HG03520 (cell line): ENCODE measurements at regions not wholly inside any gene's neighbourhood (a gene's known extent, or its start where the extent isn't known, plus 50 kb on each side); places are given as distances from the start of the nearest gene placed in this dataset.
"Not testable (repeated sequence)": the region's sequence is repeated elsewhere in the genome, so short reads cannot be mapped to it uniquely, and the experiment has no call there.

Experiments used
- ATAC-seq: cut with Tn5 transposase; IDR thresholded peaks from one replicate; pipeline ENCODE4 v1.9.1; 2021; ENCODE audit warnings: mild to moderate bottlenecking, moderate library complexity; ENCODE audit not compliant: unreplicated experiment

DNA sequence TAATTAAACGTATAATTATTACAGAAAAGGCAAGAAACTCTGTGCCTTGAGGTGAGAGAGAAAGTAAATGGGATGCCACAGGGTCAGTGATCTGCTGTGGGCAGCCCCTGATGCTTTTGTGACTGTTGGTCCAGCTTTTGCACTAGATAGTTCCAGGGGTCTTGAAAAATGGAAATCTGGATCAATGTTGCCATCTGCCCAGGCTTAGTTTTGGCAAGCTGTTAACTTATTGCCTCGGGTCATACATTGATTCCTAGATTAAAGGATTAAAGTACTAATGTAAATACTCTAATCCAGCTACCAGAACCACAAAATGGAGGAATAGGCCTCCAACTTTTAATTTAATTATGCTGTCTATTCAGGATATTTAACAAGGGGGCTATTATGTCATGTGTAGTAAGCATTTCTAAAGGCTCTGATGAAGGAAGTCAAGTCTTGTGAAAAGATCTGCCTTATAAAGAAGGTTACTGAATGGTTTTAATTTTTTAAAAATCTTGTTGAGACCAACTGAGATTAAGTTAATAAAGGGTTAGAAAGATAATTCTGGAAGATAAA is 376.0 kb upstream of the HS3ST5 start:
- no peak for ATAC-seq

DNA sequence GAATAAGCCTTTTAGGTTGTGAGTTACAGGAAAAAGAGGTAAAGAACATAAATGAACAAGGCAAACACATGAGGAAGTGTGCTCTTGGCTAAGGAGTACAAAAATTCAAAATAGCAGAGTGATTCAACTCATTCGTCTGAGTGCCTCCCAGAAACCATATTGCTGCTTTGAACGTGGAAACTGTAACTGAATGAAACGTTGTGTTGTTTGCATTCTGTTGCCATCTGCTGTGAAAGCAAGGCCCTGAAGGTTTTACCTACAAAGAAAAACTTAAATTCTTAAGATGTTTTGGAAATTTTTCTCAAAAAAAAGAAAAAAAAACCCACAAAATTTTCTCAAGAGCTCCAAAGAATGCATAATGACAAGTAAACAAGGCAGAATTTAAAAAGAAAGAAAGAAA is 375.4 kb upstream of the HS3ST5 start:
- no peak for ATAC-seq

DNA sequence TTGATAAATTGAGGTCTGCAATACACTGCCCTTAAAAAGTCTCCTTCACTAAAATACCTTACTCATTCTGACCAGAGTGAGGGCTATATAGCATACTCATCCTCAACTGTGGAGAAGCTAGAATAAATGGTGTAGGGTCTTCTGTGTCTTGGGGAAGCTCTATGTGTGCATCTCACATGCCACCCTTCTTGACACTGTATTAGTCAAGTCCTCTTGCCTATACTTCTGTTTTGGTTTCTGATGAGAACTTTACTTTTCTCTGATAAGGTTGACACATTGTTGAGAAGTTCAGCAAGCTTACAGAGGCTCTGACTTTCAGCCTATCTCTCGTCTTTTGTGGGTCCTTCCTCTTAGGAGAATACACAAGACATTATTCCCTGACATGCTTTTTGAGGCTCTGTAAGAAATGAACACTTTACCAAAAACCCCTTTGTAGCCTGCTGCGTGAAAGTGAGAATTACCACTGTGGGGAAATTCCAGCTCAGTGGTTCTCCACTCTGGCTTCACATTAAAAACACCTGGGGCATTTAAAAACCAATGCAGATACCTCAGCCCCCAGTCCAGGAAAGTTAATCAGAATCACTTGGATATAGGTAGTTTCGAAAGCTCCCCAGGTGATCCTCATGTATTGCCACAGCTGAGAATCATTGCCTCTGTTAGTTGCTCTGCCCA is 372.1 kb upstream of the HS3ST5 start:
- ATAC-seq = peak; percentile 47

DNA sequence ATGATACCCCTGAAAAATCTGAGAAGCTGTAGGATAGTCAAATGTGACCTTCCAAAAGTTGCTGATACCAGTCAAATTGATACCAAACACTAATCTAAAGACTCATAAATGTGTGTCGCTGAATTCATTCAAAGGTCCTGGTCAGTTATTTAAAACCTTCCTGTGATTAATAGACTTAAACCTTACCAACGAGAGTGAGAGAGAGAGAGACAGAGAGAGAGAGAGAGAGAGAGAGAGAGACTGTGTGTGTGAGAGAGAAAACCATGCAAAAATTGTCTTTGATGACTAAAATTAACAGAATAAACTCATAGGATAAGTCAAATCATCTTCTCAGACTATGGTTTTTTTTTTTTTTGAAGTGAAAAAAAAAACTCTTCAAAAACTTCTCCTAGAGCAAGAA is 370.9 kb upstream of the HS3ST5 start:
- no peak for ATAC-seq

DNA sequence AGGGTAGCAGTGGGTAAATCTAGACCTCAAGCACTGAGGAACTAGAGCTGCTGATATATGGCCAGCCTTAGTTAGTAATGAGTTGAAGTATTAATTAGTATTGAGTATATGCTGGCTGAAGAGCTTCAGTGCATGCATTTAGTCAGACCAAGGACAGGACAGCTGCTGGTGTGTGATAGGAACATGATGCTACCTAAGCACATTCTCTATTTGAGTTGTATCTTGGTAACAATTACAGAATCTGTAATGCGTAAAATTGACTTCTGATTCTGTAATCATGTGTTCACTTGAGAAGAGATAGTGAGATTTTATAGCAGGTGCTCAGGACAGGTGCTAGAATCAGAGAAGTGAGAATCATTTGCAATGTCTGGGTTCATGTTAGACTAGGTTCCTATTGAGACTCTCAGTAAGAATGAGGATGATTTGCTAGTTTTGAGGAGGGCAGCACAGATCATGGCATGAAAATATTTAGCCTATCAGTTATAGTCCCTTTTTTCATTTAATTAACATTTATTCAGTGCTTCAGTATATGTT is 369.4 kb upstream of the HS3ST5 start:
- peak; percentile 43 for ATAC-seq

DNA sequence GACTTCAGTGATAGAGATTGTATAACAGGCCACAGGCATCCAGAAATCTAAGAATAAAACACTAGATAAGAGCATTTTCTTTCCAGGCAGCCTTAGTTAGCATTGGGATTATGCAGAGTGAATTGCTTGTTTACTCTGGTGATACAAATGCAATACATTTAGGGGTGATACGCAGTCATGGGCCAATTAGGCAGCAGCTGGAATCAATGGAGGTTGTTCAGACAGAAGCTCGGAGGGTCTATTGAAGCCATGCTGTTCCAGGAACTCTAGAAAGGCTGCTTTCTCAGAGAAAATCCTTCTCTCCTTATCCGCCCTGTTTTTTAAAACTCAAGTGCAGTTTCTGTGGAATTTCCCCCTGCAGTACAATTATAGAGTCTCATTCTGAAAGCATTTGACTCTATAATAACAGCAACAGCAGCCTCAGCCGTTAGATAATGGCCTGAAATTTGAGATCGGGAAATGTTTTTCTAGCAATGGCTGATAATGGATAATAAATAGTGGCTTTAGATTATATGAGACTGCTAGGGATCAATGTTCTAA is 364.3 kb upstream of the HS3ST5 start:
- ATAC-seq = no peak

DNA sequence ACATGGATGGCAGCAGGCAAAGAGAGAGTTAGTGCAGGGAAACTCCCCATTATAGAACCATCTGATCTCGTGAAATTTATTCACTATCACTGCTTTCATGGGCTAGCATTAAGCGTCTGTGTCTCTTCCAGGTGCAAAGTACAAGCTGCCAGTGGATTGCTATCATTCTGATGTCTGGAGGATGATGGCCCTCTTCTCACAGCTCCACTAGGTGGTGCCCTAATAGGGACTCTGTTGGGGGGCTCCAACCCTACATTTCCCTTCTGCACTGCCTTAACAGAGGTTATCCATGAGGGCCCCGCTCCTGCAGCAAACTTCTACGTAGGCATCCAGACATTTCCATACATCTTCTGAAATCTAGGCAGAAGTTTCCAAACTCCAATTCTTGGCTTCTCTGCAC is 347.8 kb upstream of the HS3ST5 start:
- no peak for ATAC-seq

DNA sequence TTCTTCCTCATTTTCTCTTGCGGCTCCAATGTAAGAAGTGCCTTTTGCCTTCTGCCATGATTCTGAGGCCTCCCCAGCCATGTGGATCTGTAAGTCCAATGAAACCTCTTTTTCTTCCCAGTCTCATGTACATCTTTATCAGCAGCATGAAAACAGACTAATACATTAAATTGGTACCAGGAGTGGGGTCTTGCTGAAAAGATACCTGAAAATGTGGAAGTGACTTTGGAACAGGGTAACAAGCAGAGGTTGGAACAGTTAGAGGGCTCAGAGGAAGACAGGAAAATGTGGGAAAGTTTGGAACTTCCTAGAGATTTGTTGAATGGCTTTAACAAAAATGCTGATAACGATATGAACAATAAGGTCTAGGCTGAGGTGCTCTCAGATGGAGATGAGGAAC is 316.7 kb upstream of the HS3ST5 start:
- no peak for ATAC-seq

DNA sequence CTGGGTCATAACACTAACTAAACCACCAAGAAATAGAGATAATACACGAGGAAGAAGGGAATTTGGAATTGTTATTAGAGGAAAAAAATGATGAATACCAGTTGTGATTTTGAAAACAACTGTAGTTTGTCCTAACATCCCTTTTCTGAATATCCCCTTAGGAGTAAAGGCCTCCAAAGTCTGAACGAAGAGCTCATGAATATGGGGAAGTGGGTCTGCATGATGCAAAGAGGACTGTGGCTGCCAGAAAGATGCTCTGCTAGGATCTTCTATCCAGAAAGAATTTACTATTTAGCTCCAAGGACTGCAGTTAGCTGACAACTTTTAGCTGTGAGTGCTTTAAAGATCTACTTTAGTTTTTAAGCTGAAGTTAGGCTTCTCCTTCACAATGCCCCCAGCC is 308.8 kb upstream of the HS3ST5 start:
- no peak for ATAC-seq

DNA sequence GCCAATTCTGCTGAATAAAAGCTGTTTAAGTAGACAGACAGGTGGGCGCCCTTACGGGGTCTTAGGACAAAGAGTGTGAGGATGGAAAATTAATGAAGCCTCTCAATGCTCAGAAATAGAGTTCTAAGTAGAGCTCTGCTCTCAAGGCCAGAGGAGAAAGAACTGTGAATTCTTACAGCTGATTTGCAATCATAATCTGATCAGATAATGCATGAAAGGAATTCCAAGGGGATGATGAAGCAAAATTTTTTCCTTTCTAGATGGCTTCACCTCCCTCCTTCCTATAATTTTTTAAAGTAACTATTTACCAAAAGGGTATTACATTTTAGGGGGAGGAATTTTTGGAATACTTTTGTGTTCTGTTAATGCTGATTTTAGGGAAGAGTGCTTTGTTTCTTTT is 308.1 kb upstream of the HS3ST5 start:
- no peak for ATAC-seq

DNA sequence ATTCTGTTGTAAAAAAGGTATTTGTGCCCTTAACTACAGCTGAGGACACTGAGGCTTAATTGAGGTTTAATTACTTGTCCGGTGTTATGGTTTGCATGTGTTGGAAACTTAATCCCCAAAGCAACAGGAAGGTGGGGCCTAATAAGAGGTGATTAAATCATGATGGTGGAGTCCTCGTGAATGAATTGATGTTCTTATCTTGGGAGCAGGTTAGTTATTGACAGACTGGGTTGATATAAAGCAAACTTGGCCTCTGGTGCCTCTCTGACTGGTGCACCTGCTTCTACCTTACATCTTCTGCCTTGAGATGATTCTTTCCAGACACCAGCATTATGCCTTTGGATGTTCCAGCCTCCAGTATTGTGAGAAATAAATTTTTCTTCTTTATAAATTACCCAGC is 306.5 kb upstream of the HS3ST5 start:
- no peak for ATAC-seq

DNA sequence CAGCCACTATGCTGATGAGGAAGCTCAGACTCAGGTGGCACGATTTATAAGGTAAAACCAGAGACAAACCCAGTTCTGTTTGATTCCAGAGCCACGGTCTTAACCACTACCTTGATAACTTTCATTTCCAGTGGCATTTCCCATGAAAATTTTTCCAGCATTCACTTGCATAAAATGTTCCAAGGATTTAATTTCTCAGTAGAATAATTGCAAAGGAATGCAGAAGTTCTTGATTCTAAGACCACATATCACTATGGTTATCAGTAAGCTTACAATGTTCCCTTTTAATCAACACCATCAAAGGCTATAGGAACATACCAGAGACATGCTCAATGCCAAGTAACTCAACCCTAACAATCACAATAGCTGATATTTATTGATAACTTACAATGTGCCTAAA is 306.0 kb upstream of the HS3ST5 start:
- ATAC-seq = no peak

DNA sequence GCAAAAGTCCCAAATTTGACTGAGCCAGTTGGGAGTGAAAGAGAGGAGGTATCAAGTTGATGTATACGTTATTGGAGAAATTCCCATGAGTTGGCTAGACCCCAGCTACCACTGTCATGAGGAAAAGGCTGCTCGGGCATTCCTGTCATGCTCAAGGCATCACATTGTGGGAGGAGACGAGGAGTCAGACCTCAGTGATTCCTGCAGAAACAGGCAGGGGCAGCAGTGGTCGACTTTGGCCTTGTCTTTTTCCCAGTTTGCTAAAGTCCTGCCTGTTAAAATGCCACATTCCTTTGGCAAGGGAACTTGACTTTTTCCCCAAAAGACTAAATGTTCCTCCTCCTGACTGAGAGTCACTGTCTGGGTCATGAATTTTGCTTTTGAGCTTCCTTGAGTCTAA is 295.5 kb upstream of the HS3ST5 start:
- no peak for ATAC-seq

DNA sequence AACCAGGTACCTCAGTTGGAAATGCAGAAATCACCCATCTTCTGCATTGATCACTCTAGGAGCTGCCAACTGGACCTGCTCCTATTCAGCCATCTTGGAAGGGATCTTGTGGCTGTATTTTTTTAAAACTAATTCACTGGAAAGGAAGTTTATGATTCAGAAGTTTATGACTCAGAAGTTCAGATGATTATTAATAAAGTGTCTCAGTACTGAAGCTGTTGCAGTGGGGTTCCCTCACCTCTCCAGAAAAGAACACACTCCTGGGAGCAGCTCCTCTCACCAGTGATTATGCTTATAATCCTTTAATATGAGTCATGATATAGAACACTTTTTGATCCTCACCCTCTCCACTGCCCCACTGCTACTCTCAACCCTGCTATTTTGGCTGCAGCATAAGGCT is 291.2 kb upstream of the HS3ST5 start:
- no peak for ATAC-seq

DNA sequence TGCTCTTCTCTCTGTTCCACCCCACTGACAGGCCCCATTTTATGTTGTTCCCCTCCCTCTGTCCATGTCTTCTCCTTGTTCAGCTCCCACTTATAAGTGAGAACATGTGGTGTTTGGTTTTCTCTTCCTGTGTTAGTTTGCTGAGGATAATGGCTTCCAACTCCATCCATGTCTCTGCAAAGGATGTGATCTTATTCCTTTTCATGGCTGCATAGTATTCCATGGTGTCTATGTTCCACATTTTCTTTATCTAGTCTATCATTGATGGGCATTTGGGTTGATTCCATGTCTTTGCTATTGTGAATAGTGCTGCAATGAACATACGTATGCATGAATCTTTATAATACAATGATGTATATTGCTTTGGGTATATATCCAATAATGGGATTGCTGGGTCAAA is 283.4 kb upstream of the HS3ST5 start:
- ATAC-seq = not testable (repeated sequence)

DNA sequence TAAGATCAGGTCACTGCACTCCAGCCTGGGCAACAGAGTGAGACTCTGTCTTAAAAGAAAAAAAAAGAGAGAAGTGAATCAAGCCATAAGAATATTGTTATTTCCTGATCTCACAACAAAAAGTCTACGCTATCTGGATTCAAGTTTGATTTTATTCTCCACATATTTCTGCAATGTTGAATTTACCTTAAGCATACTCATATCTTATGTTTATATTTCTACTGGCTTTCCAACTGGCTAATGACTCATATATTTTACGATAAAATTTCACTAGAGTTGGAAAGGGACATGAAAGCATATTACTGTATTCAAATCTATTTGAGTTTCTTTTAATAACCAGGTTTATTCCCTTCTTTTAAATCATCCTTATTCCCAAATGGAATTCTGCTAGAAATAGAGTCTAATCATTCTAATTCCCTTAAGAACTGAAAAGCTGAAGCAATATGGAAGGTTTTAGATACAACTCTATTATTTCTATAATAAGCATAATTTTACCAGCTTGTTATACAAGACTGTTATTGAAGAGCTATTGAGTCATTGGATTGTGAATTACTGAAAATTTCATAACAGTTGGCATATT is 276.9 kb upstream of the HS3ST5 start:
- no peak for ATAC-seq

DNA sequence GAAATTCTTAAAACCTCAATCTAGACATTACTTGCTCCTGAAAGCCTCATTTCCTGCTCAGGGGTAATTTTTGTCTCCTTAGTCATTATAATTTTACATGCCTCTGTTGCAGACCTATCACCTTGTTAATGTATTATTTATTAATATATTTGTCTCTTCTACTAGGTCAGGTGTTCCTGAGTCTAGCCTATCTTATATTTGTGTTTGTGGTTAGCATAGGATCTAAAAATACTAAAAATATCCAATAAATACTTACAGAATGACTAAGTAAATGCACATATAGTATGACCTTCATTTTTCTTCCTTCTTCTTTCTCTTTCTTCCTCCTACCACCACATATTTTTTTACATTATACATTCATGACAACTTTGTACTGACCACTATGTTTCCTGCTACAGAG is 268.9 kb upstream of the HS3ST5 start:
- no peak for ATAC-seq

DNA sequence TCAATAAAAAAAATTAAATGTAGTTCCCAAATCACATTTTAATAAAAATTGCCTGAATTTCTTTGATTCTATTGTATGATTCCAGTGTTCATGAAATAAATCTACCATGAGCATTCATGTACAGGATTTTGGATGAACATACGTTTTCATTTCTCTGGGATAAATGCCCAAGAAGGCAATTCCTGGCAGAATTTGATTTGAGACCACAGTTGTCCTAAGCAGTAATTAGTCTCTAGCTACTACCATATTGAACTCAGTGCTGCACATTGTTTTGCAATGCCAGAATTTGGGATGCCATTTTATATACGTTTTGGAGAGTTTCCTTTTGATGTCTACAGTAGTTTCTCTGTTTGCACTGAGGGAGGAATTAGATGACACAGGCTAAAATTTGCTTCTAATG is 265.3 kb upstream of the HS3ST5 start:
- ATAC-seq = no peak

DNA sequence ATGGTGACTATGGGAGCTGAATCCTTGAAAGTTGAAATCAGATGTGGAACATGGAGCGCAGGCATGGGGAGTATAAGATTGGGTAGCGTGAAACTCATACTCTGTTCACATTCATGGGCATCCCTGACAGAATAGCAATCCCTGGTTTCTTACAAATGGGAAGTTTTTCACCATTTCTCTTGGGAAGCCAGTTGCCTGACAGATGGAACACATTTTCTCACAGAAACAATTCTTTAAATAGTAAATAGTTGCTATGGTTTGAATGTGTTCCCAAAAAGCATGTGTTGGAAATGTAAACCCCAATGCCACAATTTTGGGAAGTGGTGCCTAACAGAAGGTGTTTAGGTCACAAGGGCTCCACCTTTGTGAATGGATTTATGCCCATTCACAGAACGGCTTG is 262.8 kb upstream of the HS3ST5 start:
- ATAC-seq = no peak

DNA sequence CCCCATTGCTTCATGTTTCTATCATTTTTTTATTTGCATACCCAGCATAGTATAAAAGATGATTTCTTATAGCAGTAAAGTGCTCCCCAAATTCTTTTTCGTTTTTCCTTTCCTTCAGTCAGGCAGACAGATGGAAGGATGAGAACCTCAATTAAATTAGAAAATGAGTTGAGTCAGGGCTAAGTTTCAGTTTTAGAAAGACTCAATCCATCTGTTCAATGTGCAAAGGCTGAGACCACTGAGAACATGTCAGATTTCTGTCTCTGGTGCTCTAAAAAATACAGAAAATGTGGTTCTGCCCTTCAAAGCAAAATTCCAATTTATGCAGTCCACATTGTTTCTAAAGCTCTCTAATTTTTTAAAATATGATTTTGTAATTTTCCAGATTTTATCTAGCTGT is 257.6 kb upstream of the HS3ST5 start:
- no peak for ATAC-seq

DNA sequence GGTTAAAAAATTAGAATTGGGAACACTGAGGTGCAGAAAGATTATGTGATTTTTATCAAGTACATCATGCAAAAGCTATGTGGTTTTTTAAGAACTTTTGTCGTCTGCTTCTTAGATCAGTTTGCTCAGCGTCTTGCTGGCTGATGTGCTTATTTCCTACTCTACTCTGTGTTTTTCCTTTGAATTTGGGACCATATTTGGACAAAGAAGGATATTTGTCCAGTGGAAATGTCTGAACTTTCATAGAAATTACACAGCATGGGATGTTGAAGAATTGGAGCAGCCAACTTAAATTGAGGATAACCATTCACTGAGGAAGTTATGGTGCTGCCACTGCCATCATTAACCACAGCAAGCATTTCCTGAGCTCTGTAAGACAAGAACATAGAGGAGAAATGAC is 252.8 kb upstream of the HS3ST5 start:
- no peak for ATAC-seq

DNA sequence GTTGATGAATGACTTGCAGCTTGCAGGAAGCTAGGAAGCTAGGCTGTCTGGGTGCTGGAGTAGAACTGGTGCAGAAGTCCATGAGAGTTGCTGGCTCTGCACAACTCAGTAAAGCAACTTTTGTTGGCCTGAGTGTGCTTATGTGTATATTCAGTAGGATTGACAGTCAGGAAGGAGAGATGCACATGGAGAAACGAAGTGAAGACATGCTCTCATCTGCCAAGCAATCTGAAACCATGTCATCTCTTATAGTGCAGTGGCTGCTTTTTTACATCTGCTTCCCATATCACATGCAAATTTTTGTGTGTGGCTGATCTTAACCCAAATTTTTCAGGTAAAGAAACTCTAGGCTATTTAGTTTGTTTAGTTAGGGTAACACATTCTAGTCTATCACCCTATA is 252.4 kb upstream of the HS3ST5 start:
- ATAC-seq = no peak
